ENCODE measurements at regions not wholly inside any gene's neighbourhood (a gene's known extent, or its start where the extent isn't known, plus 50 kb on each side); places are given as distances from the start of the nearest gene placed in this dataset.
"Not testable (repeated sequence)": the region's sequence is repeated elsewhere in the genome, so short reads cannot be mapped to it uniquely, and the experiment has no call there.

DNA sequence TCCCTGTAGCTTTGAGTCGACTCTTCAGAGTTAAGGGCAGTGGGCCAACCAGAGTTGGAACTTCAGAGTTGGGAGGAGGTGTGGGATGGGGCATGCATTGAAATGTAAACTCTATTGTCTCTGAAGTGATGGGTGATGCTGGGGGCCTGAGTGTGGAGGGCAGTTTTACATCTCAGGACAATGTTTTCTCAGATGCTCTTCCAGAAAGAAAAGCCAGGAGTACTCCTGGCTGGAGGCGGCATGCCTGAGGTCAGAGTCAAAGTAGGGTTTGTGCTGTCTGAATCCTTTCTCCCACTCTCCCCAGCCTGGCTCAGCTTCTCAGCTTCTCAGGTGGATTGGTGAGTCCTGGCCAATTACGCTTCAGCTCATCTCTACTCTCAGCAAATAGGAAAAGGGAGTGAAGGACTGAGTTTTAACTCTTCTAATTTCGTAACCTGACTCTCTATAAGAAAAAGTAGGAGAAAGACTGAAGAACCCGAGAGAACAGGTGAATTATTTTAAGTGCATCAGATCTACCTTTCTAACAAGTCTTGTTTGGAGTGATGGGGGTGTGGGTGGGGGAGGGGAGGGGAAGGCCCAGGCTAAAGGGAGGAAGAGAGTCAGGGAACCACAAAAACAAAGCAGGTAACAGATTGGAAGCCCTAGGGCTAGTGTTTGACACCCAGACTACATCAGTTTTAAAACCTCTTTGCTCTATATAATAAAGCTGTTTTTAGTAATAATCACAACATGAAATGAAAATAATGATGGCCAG is 107.5 kb upstream of the PELI1 start:
- DNase-seq (ENCODE audit: low spot score): no peak

DNA sequence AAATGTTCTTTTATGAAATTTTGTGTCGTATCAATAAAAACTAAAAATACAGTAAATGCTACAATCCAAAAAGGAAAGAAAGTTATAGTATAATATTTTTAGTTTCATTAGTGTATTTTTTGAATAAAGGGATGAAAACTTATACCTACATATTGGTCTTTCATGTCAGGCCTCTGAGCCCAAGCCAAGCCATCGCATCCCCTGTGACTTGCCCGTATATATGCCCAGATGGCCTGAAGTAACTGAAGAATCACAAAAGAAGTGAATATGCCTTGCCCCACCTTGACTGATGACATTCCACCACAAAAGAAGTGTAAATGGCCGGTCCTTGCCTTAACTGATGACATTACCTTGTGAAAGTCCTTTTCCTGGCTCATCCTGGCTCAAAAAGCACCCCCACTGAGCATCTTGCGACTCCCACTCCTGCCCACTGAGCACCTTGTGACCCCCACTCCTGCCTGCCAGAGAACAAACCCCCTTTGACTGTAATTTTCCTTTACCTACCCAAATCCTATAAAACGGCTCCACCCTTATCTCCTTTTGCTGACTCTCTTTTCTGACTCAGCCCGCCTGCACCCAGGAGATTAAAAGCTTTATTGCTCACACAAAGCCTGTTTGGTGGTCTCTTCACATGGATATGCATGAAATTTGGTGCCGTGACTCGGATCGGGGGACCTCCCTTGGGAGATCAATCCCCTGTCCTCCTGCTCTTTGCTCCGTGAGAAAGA is 108.2 kb upstream of the PELI1 start:
- not testable (repeated sequence) for DNase-seq (ENCODE audit: low spot score)

DNA sequence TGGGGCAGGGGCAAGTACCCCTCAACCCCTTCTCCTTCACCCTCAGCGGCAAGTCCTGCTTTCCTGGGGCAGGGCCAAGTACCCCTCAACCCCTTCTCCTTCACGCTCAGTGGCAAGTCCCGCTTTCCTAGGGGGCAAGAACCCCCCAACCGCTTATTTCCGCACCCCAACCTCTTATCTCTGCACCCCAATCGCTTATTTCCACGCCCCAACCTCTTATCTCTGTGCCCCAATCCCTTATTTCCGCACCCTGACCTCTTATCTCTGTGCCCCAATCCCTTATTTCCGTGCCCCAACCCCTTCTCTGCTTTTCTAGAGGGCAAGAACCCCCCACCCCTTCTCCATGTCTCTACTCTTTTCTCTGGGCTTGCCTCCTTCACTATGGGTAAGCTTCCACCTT is 109.2 kb upstream of the PELI1 start:
- not testable (repeated sequence) for DNase-seq (ENCODE audit: low spot score)

DNA sequence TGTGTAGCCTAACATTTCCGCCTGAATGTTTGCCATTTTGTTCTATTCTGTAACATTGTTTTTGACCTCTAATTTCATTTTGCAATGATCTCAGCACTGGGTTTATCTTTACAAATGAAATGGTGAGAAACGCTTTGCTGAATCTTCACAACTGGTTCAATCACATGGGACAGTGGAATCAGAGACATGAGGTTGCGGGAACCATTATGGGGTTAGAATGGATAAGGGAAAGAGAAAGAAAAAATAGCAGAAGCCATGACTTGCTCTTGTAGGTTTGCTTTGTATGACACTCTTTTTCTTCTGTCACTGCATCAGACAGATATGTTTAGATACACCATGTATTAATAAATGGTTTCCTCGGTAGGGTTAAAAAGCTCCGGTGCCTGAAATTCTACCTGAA is 114.3 kb upstream of the PELI1 start:
- no peak for DNase-seq (ENCODE audit: low spot score)

DNA sequence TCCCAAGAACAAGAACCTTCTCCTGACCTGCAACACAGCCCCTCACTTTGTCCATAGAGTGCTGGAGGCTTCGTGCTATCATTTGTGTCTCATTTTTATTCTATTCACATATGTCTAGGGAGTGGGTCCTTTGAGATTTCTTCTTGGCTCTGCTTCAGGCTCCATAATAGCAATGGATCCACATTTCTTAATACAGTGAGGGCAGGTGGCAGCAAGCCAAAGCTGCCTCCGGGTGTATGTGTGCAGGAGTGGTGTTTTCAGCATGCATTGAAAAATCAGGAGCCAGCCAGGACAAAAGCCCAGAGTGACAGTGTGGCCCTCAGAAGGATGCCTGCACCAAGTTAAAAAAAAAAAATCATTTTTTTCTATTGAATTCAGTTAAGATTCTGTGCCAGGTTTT is 115.1 kb upstream of the PELI1 start:
- DNase-seq (ENCODE audit: low spot score): no peak

DNA sequence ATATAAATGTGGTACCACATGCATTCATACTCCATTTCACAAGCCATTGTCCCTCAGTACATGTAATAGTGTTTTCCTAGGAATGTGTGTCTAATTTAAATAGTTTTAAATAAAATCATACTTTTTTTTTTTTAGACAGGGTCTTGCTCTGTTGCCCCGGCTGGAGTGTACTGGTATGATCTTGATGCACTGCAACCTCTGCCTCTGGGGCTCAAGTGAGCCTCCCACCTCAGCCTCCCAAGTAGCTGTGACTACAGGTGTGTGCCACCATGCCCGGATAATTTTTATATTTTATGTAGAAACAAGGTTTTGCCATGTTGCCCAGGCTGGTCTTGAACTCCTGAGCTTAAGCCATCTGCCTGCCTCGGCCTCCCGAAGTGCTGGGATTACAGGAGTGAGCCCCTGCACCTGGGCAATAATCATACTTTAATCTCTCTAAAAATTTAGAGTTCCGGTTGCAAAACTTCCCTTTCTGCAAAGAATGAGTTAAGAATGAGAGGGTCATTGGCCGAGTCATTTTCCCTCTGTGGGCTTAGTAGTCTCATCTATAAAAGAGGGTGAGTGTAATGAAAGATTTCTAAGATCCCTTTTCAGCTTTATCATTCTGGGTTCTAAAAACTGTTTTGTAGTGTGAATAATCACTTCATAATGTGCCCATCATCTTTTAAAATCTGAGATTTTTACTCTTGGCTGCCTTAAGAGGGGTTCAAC is 116.0 kb upstream of the PELI1 start:
- DNase-seq (ENCODE audit: low spot score): no peak

DNA sequence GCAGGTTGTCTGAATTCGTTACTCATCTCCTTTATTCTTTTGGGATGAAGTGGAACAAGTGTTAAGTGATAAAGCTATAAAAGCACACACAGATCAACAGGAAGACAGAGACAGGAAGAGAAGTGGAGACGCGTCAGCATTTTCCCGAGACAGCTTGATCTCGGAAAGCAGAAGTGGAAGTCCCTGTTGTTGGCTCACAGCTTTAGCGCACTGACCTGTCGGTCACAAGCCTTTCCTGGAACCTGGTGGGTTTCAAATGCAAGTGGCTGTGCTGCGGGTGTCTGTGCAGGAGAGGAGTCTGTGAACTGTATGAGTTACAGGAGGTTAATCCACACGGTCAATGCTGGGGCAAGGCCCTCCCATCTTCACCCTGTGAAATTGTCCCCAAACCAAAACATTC is 116.6 kb upstream of the PELI1 start:
- DNase-seq (ENCODE audit: low spot score): no peak

DNA sequence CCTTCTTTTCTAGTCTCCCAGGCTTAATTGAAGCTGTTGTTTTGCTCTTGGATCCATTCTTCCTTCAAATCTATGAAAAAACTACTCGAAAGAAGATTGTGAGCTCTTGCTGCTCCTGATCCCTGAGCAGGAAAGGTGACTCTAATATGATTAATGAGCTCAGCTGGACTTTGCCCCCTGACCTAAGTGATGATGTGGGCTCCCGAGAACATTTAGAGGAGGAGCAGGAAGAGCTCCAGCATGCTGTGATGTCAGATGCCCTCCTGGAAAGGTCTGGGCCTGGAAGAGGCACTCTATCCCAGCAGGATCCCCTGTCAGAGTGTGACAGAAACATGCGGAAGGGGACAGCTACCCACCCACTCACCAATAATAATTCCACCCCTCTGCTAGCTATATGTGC is 117.9 kb upstream of the PELI1 start:
- peak; percentile 83 for DNase-seq (ENCODE audit: low spot score)

DNA sequence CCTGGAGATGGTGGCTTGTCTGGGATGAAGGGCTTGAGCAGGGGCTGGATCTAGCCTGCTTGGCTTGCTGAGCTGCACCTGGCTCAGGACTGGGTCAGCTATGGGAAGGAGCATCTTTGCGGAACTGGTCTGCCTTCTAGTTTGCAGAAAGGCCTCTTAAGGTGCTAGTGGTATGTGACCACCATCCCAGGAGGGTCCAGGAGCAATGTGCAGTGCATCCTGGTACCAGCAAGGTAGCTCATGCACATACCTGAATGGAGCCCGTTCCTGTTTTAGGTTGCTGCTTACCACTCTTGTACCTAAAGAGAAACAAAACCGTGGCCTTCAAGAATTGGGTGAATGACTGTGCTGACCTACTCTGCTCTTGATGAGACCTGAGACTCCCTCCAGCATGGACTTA is 118.6 kb upstream of the PELI1 start:
- no peak for DNase-seq (ENCODE audit: low spot score)

DNA sequence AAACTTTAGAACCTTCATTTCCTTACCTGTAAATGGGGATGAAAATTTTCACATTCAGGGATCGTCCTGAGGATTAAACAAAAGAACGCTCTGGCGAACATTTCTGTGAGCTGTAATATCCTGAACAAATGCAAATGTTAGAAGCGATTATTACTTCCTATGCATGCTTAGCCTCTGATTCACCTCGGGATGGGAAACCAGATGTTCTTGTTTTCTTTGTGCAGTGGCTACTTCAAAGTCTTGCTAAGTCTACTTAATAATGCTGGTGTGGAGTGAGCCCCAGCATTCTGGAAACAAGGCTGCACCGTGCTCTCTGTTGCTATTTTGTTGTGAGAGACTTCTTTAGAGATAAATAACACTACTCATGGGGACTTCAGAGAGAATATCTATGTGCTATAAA is 119.1 kb upstream of the PELI1 start:
- peak; percentile 57 for DNase-seq (ENCODE audit: low spot score)

DNA sequence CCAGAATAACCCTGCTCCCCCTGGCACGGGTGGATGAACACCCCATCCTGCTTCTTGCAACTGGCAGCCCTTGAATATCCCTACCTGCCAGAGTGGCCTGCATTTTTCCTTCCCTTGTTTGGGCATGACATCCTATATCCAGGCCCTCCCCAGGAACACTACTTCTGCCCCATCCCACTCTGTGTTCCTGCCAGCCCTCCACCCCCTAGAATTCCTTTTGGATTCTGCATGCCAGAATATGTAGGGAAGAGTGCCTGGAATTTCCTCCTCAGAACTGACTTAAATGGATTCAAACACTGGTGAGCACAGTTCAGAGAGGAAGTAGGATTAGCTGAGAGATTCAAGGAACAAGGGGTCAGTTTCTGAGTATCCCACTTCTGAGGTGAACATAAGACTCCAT is 123.5 kb upstream of the PELI1 start:
- DNase-seq (ENCODE audit: low spot score): no peak

DNA sequence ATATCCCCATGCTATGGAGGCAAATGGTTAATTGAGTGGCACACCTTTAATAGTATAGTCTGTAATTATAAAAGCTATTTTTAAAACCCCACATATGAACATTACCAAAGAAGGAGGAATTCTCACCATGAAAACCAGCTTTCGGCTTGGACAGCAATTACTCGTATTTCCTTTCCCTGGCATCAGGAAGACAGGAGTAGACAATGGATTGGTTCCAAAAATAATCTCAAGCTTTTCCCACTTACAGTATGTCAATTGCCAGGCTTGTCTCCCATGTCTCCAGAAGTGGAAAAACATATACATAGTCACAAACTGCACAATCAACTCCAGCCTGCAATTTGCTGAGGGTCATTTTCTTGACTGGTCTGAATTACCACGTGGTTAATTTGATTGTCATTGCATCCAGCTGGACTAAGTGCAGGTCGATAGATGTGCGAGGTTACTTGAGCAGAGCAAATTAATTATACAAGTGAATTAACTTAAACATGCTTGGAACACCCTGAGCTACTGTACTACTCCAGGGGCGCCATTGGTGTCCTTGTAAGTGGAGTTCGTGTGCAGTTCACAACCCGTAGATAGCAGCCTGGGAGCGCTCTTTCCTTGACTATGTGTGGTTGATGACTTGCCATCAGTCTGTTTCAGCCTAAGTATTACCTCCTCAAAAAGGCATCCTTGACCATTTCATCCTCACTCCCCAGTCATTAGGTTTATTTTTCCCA is 124.3 kb upstream of the PELI1 start:
- DNase-seq (ENCODE audit: low spot score): no peak

DNA sequence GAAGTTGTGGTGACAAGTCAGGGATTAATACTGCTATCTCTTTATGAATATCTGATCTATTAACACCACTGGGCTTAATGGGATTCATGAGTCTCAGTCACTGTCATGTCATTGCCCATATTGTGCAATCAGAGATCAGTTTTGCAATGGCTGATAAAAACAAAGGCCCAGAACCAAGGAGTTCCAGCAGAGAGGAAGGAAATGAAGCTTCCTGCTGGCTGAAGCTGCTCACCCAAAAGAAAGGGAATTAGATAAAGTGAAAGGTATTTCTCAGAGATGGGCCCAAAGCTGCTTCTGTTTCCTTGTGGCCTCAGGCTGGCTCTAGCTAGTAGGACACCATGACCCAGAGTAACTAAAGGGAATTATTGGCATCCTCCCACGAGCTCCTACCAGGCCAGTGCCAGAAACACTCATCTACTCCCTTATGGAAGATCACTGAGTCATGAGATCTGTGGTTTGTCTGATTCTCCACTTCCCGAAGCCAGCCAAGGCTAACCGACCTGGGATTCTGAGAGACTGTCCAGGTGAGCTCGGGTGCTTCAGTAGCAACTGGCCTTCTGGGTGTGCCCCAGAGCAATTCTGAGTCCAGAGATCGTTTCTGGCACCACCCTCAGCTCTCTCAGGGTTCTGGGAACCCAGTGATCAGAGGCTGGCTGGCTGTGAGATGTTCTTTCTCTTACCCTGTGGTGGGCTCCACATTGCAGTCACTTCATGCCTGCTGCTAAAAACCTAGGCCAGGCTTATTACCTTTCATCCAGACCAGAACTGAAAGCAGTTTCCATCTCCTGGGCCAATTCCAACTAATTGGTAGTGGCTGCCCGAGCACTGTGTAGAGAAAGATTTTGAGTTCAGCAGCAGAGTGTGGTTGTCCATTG is 129.5 kb upstream of the PELI1 start:
- DNase-seq (ENCODE audit: low spot score): peak; percentile 79

DNA sequence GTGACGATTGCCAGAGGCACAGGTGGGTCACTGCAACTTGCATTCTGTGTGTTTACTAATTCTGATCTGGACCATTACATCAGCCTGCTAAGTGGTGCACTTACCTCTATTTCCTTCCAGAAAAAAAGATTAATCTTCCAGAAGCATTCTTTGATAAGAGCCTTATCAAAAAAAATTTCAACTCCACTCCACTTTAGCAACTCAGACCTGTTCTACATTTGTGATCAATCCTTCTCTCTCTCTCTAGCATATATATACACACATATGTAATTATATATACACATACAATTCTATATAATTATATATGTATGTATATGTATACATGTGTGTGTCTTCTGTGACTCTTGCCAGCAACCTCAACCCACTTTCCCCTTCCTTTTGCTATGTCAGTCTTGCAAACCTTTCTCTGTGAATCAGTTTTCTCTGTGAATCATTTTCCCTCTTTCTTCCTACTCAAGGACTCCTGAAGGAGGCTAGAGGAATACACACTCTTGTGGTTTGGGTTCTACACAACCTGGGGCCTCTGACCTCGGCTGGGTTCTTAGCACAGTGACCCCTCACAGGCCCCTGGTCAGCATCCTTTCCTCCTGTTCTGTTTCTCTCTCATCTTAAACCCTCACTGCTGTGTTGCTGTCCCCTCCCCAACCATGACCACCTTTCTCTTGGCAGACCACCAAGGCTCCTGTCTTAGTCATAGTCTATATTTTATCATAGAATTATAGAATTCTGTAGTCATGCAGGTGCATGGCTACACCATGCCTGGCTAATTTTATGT is 130.4 kb upstream of the PELI1 start:
- no peak for DNase-seq (ENCODE audit: low spot score)

DNA sequence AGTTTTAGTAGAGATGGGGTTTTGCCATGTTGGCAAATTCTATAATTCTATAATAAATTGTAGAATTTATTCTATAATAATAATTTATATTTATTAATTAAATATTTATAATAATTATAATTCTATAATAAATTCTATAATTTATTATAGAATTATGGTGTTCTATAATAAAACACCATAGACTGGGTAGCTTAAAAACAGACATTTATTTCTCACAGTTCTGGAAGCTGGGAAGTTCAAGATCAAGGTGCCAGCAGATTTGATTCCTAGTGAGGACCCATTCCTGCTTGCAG is 130.9 kb upstream of the PELI1 start:
- no peak for DNase-seq (ENCODE audit: low spot score)

DNA sequence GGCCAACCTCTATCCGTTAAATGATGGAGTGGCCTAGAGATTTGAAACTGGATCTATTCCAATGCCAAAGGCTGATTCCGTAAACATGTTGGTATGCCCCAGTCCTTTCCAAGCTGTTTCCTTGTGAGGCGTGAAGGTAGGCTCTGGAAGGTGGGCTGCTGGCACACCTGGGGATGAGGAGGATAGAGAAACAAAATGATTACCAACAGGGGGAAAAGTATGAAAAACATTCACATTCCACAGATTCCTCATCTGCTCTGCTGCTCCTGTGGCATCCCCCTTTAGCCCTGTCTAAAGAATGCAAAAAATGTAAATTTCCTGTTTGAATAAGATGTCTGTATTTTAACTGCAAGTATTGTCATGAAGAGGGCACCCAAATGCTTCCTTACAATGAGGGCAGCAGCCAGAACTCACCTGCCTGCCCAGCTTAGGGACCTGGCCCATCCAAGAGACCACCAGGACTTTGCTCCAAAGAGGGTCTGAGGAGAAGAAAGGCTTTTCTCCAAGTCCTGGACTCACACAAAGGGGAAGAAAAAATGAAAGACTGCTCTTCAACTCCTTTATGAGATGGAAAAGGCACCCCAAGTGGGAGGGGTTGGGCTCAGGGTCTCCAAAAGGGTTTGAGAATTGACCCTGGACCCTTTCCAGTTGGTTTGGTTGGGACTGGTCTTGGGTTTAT is 132.3 kb upstream of the PELI1 start:
- no peak for DNase-seq (ENCODE audit: low spot score)

DNA sequence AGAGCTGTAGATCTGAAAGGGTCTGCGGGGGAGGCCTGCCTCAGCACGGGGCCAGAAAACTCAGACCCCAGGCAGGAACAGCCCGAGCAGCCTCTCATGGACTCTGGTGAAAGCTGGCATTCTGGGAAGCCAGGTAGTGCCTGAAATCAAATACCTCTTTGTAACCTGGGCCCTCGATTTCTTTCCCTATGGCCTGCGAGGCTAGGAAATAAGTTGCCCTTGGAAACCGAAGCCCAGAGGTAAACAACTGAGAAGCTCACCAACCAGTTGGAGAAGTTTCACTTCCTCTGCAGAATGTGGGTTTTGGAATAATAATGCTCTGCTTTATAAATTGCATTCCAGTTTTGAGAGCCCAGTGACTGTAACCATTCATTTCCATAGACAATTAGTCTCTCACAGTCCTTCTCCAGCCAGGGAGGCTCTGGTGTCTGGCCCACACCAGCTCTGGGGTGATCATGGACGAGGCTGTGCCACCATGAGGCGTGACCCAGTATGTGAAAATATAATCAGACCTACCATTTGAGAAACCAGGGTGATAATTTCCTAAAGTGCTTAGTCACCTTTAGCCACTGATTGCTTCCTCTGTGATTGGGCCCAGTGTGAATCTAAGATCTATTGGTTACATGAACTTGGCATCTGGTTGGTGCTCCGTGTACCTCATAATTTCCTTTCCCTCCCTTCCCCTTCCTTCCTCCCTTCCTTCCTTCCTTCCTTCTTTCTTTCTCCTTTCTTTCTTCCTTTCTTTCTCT is 133.1 kb upstream of the PELI1 start:
- DNase-seq (ENCODE audit: low spot score): no peak

DNA sequence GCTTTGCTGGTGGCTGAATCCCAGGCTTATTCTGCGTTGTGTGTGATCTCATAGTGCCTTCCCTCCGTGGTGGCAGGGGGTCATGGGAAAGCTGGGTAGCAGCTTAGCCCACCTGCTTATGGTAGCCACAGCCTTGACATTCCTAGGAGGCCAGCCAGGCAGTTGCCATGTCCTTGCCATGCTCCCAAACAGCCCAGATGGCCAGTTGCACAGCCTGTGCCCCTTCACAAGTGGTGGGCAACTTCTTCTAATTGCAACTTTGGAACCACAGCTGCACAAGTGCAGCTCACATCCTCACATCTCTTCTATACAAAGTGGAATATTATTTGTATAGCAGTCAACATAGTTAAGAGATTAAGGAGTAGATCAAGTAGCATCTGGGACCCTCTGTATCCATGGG is 136.6 kb upstream of the PELI1 start:
- not testable (repeated sequence) for DNase-seq (ENCODE audit: low spot score)

DNA sequence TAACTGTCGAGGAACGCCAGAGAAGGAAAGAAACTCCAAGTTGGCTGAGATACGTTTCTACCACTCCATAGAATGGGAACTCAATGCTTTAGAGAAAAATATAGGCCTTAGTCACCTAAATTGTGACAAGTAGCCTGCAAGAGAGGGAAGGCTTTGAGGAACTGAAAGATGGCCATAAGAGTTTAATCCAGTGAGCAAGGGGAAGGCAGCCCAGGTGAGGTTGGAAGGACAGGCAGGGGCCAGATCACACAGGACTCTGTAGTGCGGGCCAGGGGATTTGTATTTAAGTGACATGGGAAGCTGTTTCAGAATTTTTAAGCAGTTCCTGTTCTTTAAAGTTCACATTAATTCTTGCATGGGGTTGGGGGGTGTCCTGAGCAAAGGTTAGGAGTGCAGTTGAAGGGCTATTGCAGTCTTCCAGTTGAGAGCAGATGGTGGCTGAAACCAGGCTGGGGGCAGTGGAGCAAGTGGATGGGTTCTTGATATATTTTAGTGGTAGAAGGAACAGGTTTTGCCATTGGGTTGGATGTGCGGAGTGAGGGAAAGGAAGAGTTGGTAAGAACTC is 138.9 kb upstream of the PELI1 start:
- DNase-seq (ENCODE audit: low spot score): no peak
